ENCODE measurements at regions not wholly inside any gene's neighbourhood (a gene's known extent, or its start where the extent isn't known, plus 50 kb on each side); places are given as distances from the start of the nearest gene placed in this dataset.

DNA sequence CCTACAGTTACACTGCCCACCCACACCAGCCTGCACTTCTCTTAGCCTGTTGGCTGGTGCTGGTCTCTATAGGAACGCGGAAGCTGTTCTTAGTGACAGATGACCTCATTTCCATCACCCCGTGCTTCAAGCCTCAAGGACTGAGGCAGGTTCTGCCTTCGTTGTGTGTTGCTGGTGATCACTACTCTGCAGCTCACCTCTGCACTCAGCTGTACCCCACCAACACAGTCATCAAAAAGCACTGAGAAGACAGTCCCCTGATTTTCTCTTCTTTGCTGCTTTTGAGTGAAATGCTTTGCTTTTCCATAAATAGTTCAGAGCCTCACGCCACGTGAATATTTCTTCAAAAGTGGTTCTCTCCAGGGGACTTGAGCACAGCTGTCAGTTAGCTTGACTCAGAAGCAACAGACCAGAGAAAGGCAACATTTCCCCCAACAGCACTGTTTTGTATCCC lies 225.7 kb upstream of the CCDC150 start:
- no peak overlapping the region for H3K4me3 ChIP-seq (ENCODE audit: low read depth, low read length)
- TF ChIP-seq, protein P1, sequence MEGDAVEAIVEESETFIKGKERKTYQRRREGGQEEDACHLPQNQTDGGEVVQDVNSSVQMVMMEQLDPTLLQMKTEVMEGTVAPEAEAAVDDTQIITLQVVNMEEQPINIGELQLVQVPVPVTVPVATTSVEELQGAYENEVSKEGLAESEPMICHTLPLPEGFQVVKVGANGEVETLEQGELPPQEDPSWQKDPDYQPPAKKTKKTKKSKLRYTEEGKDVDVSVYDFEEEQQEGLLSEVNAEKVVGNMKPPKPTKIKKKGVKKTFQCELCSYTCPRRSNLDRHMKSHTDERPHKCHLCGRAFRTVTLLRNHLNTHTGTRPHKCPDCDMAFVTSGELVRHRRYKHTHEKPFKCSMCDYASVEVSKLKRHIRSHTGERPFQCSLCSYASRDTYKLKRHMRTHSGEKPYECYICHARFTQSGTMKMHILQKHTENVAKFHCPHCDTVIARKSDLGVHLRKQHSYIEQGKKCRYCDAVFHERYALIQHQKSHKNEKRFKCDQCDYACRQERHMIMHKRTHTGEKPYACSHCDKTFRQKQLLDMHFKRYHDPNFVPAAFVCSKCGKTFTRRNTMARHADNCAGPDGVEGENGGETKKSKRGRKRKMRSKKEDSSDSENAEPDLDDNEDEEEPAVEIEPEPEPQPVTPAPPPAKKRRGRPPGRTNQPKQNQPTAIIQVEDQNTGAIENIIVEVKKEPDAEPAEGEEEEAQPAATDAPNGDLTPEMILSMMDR (IDR thresholded peaks at IDR 0.05; ENCODE audit: control insufficient read depth, extremely low read depth, insufficient read depth): no peak
- DNase-seq (ENCODE audit: low read depth): no peak

DNA sequence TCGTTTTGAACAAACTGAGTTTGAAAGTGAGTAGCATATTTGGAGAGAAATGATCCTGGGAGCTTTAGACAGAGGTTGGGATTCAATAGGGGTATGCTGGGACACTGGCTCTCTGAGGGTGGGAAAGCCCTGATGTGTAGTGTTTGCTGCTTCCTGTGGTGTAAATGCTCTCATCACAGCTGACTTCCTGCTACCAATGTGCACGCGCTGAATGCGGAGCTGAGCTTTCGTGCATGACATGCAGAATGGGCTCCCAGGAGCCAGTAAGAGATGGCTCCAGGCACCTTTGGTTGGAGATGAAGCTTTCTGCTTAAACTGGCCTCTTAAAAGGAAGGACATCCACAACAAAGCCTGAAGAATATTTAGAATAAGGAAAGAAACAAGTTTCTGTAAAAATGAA lies 224.1 kb upstream of the CCDC150 start:
- TF ChIP-seq, protein P1 (IDR thresholded peaks at IDR 0.05; ENCODE audit: control insufficient read depth, extremely low read depth, insufficient read depth): no peak
- no peak overlapping the region for H3K4me3 ChIP-seq (ENCODE audit: low read depth, low read length)
- no peak for DNase-seq (ENCODE audit: low read depth)

DNA sequence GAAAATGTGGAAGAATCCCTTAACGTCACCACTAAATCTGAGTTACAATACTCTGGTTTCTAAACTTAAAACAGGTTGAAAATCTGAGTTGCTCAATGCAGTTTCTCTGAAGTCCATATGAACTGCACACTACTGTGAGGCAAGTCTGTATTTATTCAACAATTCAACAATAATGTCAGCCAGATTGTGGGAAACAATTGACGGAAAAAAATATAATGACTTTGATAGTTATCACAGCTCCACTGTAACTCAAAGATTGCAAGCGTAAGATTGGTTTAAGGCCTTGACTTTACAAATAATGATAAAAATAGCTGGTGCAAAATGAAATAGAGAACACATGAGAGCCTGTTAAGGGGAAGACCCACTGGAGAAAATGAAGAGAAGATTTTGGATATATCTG lies 219.4 kb upstream of the CCDC150 start:
- no peak for DNase-seq (ENCODE audit: low read depth)
- H3K4me3 ChIP-seq (ENCODE audit: low read depth, low read length): no peak overlapping the region
- TF ChIP-seq, protein P1 (IDR thresholded peaks at IDR 0.05; ENCODE audit: control insufficient read depth, extremely low read depth, insufficient read depth): no peak

DNA sequence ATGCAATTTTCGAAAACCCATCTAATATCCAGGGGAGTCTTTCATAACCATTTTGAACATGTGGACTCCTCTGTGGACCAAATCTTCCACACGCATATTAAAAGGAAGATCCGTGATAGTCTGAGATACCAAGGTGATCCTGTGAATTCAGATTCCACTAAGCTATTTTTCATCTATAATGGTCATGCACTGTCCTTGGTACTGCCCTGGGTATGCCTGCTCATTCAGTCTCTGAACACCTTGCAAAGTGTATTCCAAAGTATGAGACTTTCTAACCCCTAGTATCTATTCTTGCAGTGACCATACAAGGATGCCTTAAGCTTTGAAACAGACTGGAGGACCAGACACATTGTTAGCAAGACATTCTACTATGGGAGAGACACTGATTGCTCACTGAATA lies 217.6 kb upstream of the CCDC150 start:
- no peak for DNase-seq (ENCODE audit: low read depth)
- H3K4me3 ChIP-seq (ENCODE audit: low read depth, low read length): no peak overlapping the region
- TF ChIP-seq, protein P1 (IDR thresholded peaks at IDR 0.05; ENCODE audit: control insufficient read depth, extremely low read depth, insufficient read depth): no peak

DNA sequence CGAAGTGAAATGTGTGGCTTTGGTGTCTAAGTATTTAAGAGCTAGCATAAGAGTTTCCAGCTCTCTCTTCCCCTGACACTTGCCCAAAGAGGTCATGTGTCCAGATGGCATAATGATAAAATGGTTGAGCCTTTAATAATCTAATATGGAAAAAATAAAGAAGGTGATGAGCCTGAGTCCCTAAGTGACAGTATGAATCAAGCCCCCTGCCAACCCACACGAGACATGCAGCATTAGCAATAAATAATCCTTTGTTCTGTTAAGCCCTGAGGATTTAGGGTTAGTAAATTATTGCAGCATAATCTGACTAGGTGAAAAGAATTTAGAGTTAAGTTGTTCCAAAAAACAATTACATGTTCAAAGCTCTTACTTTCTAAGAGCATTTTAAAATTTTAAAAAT lies 217.2 kb upstream of the CCDC150 start:
- TF ChIP-seq, protein P1 (IDR thresholded peaks at IDR 0.05; ENCODE audit: control insufficient read depth, extremely low read depth, insufficient read depth): no peak
- no peak for DNase-seq (ENCODE audit: low read depth)
- no peak overlapping the region for H3K4me3 ChIP-seq (ENCODE audit: low read depth, low read length)

DNA sequence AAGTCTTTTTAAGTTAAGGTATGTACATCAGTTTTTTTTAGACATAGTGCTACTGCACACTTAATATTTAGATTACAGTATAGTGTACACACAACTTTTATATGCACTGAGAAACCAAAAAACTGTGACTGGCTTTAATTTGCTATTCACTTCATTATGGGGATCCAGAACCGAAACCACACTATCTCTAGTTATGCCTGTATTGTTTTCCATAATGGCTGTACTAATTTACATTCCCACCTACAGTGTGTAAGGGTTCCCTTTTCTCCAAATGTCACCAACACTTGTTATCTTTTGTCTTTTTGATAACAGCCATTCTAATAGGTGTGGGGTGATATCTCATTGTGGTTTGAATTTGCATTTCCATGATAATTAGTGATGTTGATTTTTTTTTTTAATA lies 213.4 kb upstream of the CCDC150 start:
- no peak overlapping the region for H3K4me3 ChIP-seq (ENCODE audit: low read depth, low read length)
- TF ChIP-seq, protein P1 (IDR thresholded peaks at IDR 0.05; ENCODE audit: control insufficient read depth, extremely low read depth, insufficient read depth): no peak

DNA sequence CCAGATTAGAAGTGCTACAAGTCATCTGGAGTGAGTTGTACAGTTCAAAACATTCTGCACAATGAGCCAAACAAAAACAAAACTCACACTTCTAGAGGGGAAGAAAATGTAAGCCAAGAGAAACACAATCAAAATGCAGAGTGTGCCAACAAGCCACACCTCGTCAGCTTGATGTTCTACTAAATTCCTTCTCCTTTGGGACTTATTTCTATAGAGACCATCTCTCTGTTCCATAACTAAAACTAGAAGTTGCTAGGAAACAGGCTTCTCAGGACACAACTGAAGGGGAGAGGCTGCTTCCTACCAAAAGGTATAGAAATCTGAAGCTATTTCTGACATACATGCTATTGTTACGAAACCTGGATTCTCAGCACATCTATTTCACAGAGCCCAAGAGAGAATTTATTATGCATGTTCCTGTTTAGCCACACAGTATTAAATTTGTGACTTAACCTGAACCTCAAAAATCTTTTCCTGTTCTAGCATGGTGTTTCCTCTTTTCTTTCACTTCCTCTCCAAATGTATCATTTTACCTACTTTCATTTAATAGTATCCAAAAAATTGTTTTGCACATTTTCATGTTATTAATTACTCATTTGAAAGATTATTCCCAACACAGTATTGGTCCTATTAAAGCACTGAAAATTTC lies 211.4 kb upstream of the CCDC150 start:
- H3K4me3 ChIP-seq (ENCODE audit: low read depth, low read length): no peak overlapping the region
- TF ChIP-seq, protein P1 (IDR thresholded peaks at IDR 0.05; ENCODE audit: control insufficient read depth, extremely low read depth, insufficient read depth): no peak
- DNase-seq (ENCODE audit: low read depth): no peak

More for the DNA sequence above, 213.4 kb upstream of the CCDC150 start:
- DNase-seq (ENCODE audit: low read depth): no peak

Data from LNCaP clone FGC (cell line).